Amniotic stem cell (primary cell): ENCODE measurements at regions not wholly inside any gene's neighbourhood (a gene's known extent, or its start where the extent isn't known, plus 50 kb on each side); places are given as distances from the start of the nearest gene placed in this dataset.

Source experiments
- DNase-seq: peaks from one replicate; lab custom pipeline; 2025; lab: John Stamatoyannopoulos, UW

DNA sequence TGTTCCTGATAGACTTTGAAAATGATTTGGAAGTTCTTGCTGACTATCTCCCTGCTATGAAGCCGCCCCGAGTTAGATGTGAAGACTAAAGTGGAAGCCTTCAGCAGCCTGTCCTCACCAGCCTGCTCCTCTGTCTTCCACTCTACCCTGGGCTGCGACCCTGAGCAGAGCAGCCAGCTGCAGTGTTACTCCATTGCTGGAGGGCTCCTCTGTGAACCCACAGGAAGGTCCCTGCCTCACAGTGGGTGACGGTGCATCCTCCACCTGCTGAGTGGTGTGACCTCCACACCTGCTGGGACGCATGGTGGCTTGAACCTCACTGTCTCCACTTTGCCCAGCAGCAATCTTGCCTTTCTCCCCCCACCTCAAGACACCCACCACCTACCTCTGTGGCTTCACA lies 116.4 kb downstream of the IRS2 start:
- no peak for DNase-seq

DNA sequence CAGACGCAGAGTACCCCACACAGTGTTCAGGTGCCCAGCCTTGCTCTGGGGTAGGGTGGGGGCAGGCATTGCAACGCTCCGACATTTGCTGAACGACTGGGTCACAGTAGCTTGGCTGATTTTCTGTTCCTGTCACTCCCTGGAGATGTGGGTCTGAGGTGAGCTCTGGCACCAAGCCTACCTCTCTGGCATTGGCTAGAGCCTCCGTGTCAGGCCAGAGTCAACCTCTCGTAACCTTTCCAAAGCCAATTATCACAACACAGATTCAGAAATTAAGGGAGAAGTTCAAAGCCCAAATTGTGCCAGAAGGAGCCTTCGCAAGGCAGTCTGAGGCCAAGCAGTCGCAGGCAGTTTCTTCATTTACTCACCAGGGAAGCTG lies 117.2 kb downstream of the IRS2 start:
- DNase-seq: no peak

DNA sequence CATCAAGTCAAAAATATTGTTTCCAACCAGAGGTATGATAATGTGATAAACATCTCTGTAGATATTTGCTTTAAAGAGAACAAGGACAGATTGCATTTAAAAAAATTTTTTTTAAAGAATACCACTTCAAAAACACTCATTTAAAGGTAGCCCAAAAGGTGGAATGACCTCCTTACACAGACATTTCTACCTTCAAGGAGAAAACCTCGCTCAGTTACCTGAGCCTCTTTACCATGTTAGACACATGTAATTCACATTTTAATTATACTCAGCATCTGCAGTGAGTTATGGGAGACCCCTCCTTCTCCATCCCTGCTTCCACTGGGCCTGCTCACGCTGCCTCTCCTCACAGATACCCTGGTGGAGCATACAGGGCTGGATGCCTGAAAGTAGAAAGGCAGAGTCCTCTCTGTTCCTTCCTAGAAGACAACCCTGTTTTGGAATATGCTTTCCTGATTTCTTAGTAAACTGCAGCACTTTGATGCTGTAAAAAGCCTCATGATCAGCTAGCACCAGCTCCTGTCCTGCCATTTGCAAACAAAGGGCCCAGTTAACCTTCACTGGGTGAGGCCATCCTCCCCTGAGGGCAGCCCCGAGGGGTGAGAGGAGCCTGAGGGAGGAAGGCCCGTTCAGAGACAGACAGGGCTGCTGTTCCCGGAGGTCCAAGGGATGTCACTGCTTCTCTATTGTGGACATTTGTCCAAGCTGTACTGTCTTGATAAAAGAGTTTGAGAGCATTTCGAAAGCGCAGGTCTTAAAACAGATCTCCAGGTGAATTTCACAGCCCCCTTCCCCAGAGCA lies 117.8 kb downstream of the IRS2 start:
- no peak for DNase-seq

DNA sequence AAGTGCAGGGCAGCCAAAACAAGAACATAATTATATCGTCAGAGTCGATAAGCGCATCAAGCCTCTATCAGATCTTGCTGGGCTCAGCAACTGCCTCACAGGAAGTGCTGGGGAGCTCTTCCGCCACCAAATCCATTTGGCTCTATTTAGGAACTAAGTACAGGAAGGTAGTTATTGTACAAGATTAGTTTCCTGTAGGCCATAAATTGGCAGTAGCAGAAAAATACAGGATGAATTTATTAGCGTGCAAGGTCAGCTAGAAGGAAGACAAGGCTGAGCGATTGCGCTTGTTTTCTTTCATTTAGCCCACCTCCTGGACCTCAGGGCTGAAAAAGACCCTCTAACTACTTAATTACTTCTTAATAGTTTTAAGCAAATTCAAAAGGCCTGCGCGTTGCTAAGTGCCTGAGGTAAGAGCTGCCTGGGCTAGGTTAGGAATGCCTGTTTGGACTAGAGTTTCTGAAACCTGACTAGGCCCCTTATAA lies 118.5 kb downstream of the IRS2 start:
- no peak for DNase-seq

DNA sequence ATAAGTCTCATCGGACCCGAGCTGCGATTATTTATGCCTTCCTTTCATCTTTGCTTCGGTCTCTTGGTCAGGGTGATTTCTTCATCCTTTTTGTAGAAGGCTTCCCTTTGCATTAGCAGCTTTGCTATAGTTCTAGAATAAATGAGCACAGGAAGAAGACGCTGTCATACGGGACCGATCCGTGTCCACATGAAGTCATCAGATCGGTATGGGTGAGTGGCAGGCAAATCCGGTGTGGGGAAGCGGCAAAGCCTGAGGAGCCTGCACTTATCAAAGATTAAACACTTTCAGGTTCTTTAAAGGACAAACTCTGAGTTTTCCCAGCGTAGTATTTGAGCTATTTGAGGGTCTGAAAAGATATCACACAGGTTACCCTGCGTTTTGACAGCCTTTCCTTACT lies 119.3 kb downstream of the IRS2 start:
- DNase-seq: no peak

DNA sequence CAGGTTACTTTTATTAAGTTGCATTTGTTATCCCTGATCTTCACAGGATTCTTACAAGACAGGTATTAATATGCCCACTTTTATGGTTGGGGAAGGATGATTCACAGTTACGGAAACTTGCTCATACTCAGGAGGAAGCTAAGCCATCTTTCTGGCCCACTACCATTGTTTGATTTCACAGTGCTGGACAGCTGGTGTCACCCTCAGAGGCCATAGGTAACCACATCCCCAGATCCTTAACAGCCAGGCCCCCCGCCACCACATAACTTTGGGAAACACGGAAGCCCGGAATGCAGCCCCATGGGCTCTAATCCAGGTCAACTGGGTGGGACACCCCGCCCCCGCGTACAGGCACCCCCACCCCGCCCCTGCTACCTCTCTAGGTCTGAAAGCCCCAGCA lies 119.7 kb downstream of the IRS2 start:
- no peak for DNase-seq

DNA sequence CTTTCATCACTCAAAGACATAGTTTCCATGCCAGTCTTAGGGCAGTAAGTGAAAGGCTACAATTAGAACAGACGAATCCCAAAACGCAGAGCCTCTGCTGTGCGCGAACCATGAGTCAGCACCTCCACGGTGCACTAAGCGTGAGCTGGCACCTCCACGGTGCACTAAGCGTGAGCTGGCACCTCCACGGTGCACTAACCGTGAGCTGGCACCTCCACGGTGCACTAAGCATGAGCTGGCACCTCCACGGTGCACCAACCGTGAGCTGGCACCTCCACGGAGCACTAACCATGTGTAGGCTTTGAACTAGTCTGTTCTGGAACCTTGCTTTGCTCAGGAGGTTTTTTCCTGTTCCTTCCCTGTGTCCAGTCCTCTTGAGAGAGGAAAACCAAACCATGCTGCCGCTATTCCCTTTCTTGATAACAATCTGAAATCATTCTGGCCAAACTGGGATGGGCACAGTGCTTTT lies 120.6 kb downstream of the IRS2 start:
- no peak for DNase-seq

DNA sequence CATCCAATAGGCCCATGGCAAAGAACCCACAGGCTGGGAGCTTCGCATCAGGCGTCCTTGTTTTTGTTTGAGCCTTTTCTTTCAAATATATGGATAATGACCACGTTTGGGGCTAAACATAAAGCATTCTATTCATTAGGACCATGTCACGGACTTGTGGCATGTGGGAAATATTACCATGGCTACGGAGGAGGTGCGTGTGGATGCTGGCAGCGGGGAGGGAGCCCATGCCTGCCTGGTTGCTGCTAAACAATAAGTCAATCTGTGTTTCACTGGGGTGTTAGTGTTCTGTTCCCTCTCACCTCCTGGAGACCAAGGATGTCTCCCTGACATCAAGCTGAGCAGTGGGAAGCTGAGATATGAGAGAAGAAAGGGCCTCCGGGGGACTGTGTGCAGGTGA lies 121.1 kb downstream of the IRS2 start:
- no peak for DNase-seq

DNA sequence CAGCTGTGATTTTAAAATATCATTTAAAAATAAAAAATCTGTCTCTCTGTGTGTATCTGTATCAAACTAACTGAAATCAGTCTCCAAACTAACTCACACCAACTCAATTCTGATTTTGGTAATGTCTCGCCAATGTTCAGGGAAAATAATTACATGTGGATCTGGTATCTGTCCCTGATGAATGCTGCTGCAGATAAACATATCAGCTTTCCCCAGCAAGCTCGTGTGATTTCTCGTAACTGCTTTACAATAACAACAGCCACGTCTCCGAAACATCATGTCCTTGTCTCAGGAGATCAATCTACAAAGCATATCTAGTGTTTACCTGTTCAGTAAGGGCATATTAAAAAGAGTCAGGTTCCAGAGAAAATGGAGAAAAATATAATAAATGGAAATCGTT lies 129.0 kb downstream of the IRS2 start:
- DNase-seq: no peak

DNA sequence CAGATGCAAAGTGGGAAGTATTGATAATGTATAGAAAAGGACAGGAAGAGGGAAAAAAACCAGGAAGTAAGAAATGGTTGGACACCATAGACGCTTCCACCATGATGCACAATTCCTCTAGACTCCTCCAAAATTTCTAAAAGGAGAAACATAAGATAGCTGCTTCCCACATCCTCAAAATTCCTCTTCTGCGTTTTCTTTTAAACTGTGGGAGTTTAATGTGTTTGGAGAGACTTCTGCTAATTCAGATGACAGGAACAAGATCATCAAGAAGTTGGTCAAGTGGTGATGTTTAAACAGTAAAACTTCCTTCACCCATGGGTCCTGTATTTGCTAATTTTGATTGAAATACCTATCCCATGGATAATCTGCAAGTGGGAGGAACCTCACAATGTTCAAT lies 130.2 kb downstream of the IRS2 start:
- DNase-seq: no peak

DNA sequence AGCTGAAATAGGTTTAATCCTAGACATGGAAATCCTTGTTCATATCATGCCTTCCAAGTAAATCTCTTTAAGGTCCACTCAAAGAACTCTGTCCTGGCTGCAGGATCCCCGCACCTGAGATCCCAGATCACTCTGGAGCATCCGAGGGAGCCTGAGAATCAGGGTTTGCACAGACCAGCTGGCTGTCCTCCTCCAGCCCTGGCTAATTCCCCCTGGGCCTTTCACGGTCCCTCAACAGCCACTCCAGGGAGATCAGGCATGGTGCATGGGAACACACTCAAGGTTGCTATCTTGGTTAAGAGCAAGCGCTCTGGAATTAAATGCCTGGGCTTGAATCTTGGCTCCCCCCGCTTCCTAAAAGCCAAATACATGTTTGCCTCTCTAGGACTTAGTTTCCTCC lies 130.8 kb downstream of the IRS2 start:
- DNase-seq: no peak

DNA sequence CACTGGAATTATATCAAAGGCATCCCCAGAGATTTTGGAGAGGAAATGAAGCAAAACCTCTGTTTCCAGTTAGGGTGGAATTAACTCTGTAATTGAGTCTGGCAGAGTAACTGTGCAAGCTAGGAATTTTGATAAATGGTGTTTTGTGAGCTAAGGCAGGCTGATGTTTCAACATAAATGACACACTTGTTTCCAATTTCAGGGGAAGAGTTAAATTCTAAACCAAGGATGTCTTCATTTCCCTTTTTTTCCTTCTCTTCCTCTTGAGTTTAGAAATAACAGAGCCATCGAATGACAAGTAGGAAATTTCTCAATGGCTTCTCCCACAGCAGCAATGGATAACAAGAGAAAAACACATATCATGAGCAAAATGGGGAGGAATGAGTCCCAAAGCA lies 131.2 kb downstream of the IRS2 start:
- no peak for DNase-seq

DNA sequence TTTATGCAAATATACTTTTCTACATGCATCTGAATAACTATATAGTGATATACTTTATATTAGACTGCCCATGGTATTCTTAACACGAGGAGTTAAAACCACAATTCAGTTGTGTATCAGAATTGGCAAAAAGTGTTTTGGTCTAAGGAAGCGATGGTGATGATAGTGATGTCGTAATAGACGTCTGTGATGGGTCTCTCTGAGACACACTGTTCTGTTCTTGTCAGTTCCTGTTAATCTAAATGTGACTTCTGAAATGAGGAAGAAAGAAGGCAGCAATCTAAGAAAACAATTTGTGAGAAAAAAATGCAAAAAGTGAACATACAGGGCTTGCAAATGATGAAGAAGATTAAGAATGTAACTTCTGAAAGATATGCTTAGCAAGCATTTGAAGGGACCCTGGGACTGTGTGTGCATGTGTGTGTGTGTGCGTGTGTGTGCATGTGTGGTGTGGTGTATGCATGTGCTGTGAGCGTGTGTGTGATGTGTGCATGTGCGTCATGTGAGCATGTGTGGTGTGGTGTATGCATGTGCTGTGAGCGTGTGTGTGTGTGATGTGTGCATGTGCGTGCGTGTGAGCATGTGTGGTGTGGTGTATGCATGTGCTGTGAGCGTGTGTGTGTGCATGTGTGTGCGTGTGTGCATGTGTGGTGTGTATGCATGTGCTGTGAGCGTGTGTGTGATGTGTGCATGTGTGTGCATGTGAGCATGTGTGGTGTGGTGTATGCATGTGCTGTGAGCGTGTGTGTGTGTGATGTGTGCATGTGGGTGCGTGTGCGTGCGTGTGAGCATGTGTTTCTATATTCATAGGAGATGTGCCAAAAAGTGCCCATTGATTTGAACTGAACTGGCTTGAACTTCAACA lies 131.8 kb downstream of the IRS2 start:
- no peak for DNase-seq

DNA sequence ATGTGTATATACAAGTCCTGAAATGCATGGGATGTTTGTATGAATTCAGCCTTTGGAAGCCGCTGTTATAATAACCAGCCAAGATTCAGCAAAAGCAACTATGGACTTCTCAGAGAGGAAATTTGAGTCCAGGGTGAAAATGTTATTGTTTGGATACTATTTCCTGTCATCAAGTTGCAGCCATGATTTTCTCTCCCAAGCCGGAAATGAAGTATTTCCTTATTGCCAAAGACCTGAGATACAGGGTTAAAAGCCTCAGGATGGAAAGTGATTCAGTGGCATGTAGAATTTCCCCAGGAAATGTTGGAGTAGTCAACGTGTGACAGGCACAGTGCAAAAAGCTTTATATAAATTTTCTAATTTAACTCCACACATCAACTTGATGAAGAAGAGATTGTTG lies 133.9 kb downstream of the IRS2 start:
- DNase-seq: no peak

DNA sequence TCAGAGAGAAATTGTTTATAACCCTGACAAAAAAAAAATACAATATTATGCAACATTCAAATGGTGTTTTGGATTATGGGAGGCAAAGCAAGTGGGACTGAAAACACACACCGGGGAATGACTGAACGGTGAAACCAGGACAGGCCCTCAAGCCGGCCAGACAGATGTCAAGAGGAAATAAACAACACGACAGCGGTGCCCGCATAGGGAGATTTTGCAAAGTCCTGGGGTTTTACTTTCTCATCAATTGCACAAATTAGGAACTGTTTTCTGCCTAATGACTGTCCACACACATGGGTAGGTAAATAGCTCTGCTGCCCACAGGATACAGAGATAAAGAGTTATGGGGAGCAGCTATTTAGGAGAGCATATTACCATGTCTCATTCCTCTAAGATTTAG lies 134.5 kb downstream of the IRS2 start:
- DNase-seq: no peak

DNA sequence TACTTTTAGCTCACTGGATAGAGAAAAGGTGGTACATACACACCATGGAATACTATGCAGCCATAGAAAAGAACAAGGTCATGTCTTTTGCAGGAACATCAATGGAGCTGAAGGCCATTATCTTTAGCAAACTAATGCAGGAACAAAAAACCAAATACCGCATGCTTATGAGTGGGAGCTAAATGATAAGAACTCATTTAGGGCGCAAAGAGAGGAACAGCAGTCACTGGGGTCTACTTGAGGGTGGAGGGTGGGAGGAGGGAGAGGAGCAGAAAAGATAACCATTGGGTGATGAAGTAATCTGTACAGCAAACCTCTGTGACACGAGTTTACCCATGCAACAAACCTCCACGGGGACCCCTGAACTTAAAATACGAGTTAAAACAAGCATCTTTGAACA lies 135.1 kb downstream of the IRS2 start:
- DNase-seq: no peak

DNA sequence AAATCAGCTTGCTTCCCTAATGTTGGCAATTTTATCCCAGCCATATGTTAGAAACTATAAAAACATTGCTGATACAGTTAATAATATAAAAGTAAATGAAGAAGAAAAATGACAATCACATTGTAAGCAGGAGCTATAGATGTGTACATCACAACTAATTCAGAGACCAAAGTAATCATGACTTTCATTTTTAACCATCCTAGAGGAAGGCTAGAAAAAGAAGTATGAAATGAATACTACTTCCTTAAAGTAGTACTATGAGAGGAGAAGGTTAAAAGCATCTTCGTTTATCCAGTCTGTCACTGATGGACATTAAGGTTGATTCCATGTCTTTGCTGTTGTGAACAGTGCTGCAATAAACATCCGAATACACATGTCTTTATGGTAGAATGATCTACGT lies 135.5 kb downstream of the IRS2 start:
- no peak for DNase-seq

DNA sequence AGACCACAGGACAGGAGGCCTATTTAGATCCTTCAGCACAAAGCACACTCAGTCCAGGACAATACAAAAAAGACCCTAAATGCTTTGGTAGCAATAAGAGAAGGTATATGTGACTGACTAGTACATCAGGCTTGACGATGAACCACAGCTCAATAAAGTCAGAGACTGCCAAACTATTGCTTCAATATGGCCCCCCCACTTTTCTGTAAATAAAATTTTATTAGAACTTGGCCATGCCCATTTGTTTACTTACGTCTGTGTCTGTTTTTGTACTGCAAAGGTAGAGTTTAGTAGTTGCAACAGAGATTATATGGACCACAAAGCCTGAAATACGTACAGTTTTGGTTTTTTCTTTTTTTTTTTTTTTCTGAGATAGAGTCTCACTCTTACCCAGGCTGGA lies 136.7 kb downstream of the IRS2 start:
- no peak for DNase-seq

DNA sequence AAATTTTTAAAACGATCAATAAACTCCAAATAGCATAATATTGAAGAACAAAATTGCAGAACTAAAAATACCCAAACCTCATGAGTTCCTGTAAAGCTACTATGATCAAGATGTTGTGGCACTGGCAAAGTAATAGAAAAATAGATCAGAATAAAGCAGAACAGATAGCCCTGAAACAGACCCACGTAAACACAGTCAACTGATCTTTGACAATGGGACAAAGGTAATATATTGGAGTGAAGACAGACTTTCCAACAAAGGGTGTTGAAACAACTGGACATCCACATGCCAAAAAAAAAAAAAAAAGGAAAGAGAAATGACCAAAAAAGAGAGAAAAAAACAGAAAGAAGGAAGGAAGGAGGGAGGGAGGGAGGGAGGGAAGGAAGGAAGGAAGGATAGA lies 138.7 kb downstream of the IRS2 start:
- DNase-seq: no peak

DNA sequence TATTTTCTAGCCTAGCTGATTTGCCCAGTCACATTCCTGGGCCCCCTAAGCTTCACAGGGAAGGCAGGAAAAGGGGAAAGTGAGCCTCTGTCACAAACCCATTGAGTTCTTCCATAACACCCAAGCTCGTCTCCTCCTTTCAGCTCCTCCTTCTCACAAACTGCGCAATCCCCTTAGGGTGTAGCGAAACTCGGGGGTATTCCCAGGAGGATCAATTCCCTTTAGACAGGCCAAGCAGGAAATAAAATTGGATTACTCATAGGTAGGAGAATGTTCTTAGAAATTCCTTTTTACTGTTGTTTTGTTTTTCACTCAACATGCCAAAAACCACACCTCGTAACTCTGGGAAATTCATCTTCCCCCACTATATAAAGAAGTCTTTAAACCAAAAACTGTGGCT lies 139.3 kb downstream of the IRS2 start:
- DNase-seq: no peak

DNA sequence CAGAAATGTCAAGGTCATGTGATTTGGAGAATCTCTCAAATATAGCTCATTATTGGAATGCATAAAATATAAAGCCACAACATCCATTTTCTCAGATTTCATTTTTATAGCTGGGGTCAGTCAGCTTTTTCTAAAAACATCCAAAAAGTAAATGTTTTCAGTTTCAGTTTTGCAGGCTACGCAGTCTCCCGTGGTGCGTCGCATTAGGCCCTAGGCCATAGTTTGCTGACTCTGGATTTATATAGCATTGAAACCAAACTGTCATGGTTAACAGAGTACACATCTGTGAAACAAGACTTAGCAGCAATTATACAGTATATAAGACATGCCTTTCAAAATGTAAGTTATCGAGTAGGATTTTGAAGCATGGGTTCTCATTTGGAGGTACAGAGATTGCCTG lies 140.0 kb downstream of the IRS2 start:
- no peak for DNase-seq

DNA sequence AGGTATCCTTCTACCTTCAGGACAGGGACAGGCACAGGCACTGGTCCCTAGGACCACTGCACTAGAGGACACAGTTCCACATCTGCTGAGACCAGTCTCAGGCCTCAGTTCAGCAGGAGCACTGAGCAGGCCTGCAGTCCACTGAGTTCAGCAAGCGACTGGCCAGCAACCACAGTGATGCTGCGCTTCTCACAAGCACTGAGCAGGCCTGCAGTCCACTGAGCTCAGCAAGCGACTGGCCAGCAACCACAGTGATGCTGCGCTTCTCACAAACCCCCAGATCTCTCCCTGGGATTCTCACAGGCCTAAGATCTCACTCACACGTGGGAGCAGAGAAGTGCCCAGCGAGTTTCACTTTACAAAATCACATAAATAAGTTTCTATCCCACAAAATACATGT lies 140.6 kb downstream of the IRS2 start:
- DNase-seq: no peak

DNA sequence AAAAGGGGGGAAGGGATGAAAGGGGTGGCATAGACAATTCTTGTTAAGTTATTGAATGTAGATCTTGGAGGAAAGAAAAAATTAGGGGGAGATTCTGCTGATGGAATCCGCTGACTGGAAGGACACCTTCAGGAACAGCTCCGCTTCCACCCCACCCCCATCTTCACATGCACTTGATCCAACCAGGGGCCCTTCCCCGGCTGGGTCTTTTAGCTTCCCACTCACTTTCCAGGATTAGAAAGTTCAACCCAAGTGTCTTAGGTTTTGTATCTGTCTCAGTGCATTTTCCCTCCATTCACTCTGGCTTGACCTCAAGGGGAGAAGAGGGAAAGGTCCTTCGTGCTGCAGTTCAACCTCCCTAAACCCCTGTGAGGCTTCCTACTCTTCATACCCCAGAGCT lies 141.4 kb downstream of the IRS2 start:
- DNase-seq: no peak
